ENCODE measurements at regions not wholly inside any gene's neighbourhood (a gene's known extent, or its start where the extent isn't known, plus 50 kb on each side); places are given as distances from the start of the nearest gene placed in this dataset.
"Not testable (repeated sequence)": the region's sequence is repeated elsewhere in the genome, so short reads cannot be mapped to it uniquely, and the experiment has no call there.

DNA sequence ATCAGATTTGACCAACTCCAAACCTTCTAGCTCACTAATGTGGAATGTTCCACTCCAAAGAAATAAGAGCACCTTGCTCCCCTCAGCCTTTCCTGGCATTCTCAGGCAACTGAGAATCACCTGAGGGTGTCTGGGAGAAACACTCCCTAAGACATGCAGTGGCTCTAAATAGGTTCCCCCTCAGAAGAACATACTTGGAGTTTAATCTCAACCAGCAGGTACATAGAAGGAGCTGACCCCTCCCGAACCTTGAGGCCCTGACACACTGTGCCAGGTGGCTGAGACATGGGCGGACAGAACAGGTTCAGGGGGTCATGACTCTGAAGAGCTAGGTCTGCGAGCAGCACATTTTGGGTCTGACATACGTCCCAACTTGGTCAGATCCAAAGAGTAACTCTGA is 107.6 kb upstream of the MAP3K4 start:
- intact Hi-C loops (cut with micrococcal nuclease; ENCODE audit: unreplicated experiment) (no loop called here), in situ Hi-C loops (cut with HindIII; ENCODE audit: extremely low pct_ligation_motif_present, low pct_unique_long_range_greater_than_20kb) (no loop called here)
- H3K36me3 ChIP-seq (replicated peaks in 1 of 2; ENCODE audit: control insufficient read depth in 1 of 2, insufficient read depth in 2 of 2, low read length in 2 of 2) = no peaks in the 10 kb centered on the region
- TF ChIP-seq, protein P1, sequence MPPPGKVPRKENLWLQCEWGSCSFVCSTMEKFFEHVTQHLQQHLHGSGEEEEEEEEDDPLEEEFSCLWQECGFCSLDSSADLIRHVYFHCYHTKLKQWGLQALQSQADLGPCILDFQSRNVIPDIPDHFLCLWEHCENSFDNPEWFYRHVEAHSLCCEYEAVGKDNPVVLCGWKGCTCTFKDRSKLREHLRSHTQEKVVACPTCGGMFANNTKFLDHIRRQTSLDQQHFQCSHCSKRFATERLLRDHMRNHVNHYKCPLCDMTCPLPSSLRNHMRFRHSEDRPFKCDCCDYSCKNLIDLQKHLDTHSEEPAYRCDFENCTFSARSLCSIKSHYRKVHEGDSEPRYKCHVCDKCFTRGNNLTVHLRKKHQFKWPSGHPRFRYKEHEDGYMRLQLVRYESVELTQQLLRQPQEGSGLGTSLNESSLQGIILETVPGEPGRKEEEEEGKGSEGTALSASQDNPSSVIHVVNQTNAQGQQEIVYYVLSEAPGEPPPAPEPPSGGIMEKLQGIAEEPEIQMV (CRISPR knock-in tag; IDR thresholded peaks at IDR 0.05; ENCODE audit: low read depth) = no peak
- TF ChIP-seq KDM1A (CRISPR knock-in tag; IDR thresholded peaks at IDR 0.05) (no peak), JUN (CRISPR knock-in tag; IDR thresholded peaks at IDR 0.05) (no peak), ZNF660 (CRISPR knock-in tag; IDR thresholded peaks at IDR 0.05; ENCODE audit: borderline replicate concordance, low read depth) (no peak), SRSF4 (IDR thresholded peaks at IDR 0.05; ENCODE audit: low read depth, low read length, poor library complexity, severe bottlenecking) (no peak), ZNF720 (CRISPR knock-in tag; IDR thresholded peaks at IDR 0.05) (no peak), PAWR (CRISPR knock-in tag; IDR thresholded peaks at IDR 0.05; ENCODE audit: borderline replicate concordance) (no peak), ZNF180 (CRISPR knock-in tag; IDR thresholded peaks at IDR 0.05; ENCODE audit: borderline replicate concordance, low read depth) (no peak)
- TF ChIP-seq, protein P2, sequence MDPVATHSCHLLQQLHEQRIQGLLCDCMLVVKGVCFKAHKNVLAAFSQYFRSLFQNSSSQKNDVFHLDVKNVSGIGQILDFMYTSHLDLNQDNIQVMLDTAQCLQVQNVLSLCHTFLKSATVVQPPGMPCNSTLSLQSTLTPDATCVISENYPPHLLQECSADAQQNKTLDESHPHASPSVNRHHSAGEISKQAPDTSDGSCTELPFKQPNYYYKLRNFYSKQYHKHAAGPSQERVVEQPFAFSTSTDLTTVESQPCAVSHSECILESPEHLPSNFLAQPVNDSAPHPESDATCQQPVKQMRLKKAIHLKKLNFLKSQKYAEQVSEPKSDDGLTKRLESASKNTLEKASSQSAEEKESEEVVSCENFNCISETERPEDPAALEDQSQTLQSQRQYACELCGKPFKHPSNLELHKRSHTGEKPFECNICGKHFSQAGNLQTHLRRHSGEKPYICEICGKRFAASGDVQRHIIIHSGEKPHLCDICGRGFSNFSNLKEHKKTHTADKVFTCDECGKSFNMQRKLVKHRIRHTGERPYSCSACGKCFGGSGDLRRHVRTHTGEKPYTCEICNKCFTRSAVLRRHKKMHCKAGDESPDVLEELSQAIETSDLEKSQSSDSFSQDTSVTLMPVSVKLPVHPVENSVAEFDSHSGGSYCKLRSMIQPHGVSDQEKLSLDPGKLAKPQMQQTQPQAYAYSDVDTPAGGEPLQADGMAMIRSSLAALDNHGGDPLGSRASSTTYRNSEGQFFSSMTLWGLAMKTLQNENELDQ (CRISPR knock-in tag; IDR thresholded peaks at IDR 0.05; ENCODE audit: borderline replicate concordance) = no peak
- TF ChIP-seq, protein P3, sequence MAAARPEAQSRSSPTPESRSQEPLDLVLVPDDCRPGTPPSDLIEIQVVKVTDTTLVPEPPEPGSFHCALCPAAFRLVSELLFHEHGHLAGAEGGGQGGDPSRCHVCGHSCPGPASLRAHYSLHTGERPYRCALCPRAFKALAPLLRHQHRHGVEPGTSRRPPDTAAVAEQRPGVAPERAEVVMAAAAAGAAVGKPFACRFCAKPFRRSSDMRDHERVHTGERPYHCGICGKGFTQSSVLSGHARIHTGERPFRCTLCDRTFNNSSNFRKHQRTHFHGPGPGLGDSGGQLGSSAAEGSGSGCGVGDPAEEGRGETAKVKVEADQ (CRISPR knock-in tag; IDR thresholded peaks at IDR 0.05; ENCODE audit: borderline replicate concordance) = no peak
- FAIRE-seq (no peak), DNase-seq (ENCODE audit: low spot score) (no peak), ATAC-seq (no peak)
- ChIA-PET POLR2A (no interaction called here), CTCF (ENCODE audit: low intra/inter-chr PET ratio, low total read pairs) (no interaction called here)
- H3K4me1 ChIP-seq (ENCODE audit: insufficient read depth, low read length) = no peaks in the 10 kb centered on the region
- WGBS (ENCODE audit: low lambda C conversion rate) = 21% methylated on average over 4 of the region's 4 CpGs
- no peaks in the 10 kb centered on the region for H3K79me2 ChIP-seq (ENCODE audit: insufficient read depth, low read length)
- no peak overlapping the region for H3K4me3 ChIP-seq (replicated peaks in 1 of 3; ENCODE audit: insufficient read depth in 1 of 3, low read depth in 2 of 3, low read length in 3 of 3)
- H4K20me1 ChIP-seq (ENCODE audit: insufficient read depth, low read length) = no peaks in the 10 kb centered on the region
- H3K27me3 ChIP-seq (ENCODE audit: control insufficient read depth in 1 of 2, insufficient read depth in 2 of 2, low read length in 2 of 2) = no peaks in the 10 kb centered on the region
- H2AFZ ChIP-seq (ENCODE audit: low read length) = no peak overlapping the region
- H3K9ac ChIP-seq (ENCODE audit: insufficient read depth, low read depth, low read length) = no peak overlapping the region
- BruUV-seq (replicated peaks) = no TSS peak
- no peak overlapping the region for H3K4me2 ChIP-seq (ENCODE audit: low read depth, low read length)
- no peaks in the 10 kb centered on the region for H3K9me3 ChIP-seq (ENCODE audit: low read length)
- no peak overlapping the region for H3K27ac ChIP-seq (ENCODE audit: extremely low read length, insufficient read depth, low read length)

DNA sequence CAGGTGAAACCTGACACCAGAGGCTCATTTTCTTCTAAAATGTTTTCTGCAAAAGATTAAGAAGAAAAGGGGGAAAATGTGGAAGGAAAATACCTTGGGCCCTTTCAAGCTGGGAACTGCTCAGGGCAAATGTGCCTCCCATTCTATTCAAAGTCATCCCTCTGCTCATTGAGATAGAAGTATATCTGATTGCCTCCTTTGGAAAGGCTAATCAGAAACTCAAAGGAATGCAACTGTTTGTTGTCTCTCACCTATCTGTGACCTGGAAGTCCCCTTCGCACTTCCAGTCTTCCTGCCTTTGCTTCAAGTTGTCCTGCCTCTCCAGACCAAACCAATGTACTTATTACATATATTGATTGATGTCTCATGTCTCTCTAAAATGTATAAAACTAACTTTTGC is 102.4 kb upstream of the MAP3K4 start:
- H3K27me3 ChIP-seq (ENCODE audit: control insufficient read depth in 1 of 2, insufficient read depth in 2 of 2, low read length in 2 of 2); DNase-seq (ENCODE audit: low spot score); H3K4me1 ChIP-seq (ENCODE audit: insufficient read depth, low read length); H3K4me3 ChIP-seq (replicated peaks in 1 of 3; ENCODE audit: insufficient read depth in 1 of 3, low read depth in 2 of 3, low read length in 3 of 3); ATAC-seq; in situ Hi-C loops (cut with HindIII; ENCODE audit: extremely low pct_ligation_motif_present, low pct_unique_long_range_greater_than_20kb); BruUV-seq (replicated peaks); H4K20me1 ChIP-seq (ENCODE audit: insufficient read depth, low read length); POLR2A ChIA-PET; H3K9ac ChIP-seq (ENCODE audit: insufficient read depth, low read depth, low read length); H3K27ac ChIP-seq (ENCODE audit: extremely low read length, insufficient read depth, low read length); FAIRE-seq; H3K9me3 ChIP-seq (ENCODE audit: low read length); H3K4me2 ChIP-seq (ENCODE audit: low read depth, low read length); H3K36me3 ChIP-seq (replicated peaks in 1 of 2; ENCODE audit: control insufficient read depth in 1 of 2, insufficient read depth in 2 of 2, low read length in 2 of 2); CTCF ChIA-PET (ENCODE audit: low intra/inter-chr PET ratio, low total read pairs); H3K79me2 ChIP-seq (ENCODE audit: insufficient read depth, low read length); intact Hi-C loops (cut with micrococcal nuclease; ENCODE audit: unreplicated experiment); H2AFZ ChIP-seq (ENCODE audit: low read length): not testable (repeated sequence)
- 17% methylated on average over 1 of the region's 1 CpG for WGBS (ENCODE audit: low lambda C conversion rate)

All from HepG2 (cell line).